HG02763 (cell line): ENCODE measurements at regions not wholly inside any gene's neighbourhood (a gene's known extent, or its start where the extent isn't known, plus 50 kb on each side); places are given as distances from the start of the nearest gene placed in this dataset.

ENCODE experiments used
- ATAC-seq: cut with Tn5 transposase; IDR thresholded peaks from one replicate; pipeline ENCODE4 v1.9.1; 2021; ENCODE audit warnings: mild to moderate bottlenecking, moderate library complexity; ENCODE audit not compliant: unreplicated experiment

- ATAC-seq, result no peak
These were observed 568.5 kb downstream of the IRX1 start for GRCh38 chr5:4164167-4164566.

GRCh38 chr5:4180703-4181102 is 585.1 kb downstream of the IRX1 start:
- no peak for ATAC-seq

- ATAC-seq, result no peak
These were observed 586.5 kb downstream of the IRX1 start for GRCh38 chr5:4182144-4182543.

GRCh38 chr5:4185127-4185526 is 589.5 kb downstream of the IRX1 start:
- ATAC-seq, result no peak

- ATAC-seq, result no peak
These were observed 593.1 kb downstream of the IRX1 start for GRCh38 chr5:4188704-4189103.

- ATAC-seq, result no peak
These were observed 593.7 kb downstream of the IRX1 start for GRCh38 chr5:4189317-4189716.

- ATAC-seq, result no peak
These were observed 595.4 kb downstream of the IRX1 start for GRCh38 chr5:4191041-4191440.

- ATAC-seq, result no peak
These were observed 596.1 kb downstream of the IRX1 start for GRCh38 chr5:4191703-4192102.

GRCh38 chr5:4192111-4192510 is 596.5 kb downstream of the IRX1 start:
- no peak for ATAC-seq

GRCh38 chr5:4196744-4197143 is 601.1 kb downstream of the IRX1 start:
- no peak for ATAC-seq

- ATAC-seq, result no peak
These were observed 601.5 kb downstream of the IRX1 start for GRCh38 chr5:4197151-4197550.

- ATAC-seq, result no peak
These were observed 602.8 kb downstream of the IRX1 start for GRCh38 chr5:4198461-4198860.

GRCh38 chr5:4199049-4199841 is 603.6 kb downstream of the IRX1 start:
- no peak for ATAC-seq

GRCh38 chr5:4203146-4203545 is 607.5 kb downstream of the IRX1 start:
- ATAC-seq, result no peak

GRCh38 chr5:4204276-4205141 is 608.9 kb downstream of the IRX1 start:
- ATAC-seq, result no peak

- no peak for ATAC-seq
These were observed 609.8 kb downstream of the IRX1 start for GRCh38 chr5:4205398-4205797.

GRCh38 chr5:4206127-4206526 is 610.5 kb downstream of the IRX1 start:
- ATAC-seq, result no peak

- no peak for ATAC-seq
These were observed 611.9 kb downstream of the IRX1 start for GRCh38 chr5:4207486-4207885.

- ATAC-seq, result no peak
These were observed 612.9 kb downstream of the IRX1 start for GRCh38 chr5:4208537-4208936.

GRCh38 chr5:4208996-4209395 is 613.4 kb downstream of the IRX1 start:
- ATAC-seq, result no peak

GRCh38 chr5:4212071-4212739 is 616.6 kb downstream of the IRX1 start:
- ATAC-seq, result no peak
